SJSA1 (cell line): ENCODE measurements at regions not wholly inside any gene's neighbourhood (a gene's known extent, or its start where the extent isn't known, plus 50 kb on each side); places are given as distances from the start of the nearest gene placed in this dataset.

ENCODE experiments used
- DNase-seq, 2 experiments: peaks; one replicate each; pipeline ENCODE4 v3.0.0-alpha.2; 2015 to 2020; ENCODE audit warnings: low spot score in 2 of 2, low read depth in 1 of 2
- H3K27ac ChIP-seq: fragments of 250-450 bp; sonication (Bioruptor Pico); 2 replicates; pipeline ENCODE4 v1.5.1; 2020; ENCODE audit warnings: mild to moderate bottlenecking, moderate library complexity
- H3K27me3 ChIP-seq: fragments of 250-450 bp; sonication (Bioruptor Pico); replicated peaks from 2 replicates; pipeline ENCODE4 v1.5.1; 2020; ENCODE audit warnings: mild to moderate bottlenecking, moderate library complexity
- H3K36me3 ChIP-seq: fragments of 250-450 bp; sonication (Bioruptor Pico); 2 replicates; pipeline ENCODE4 v1.5.1; 2020; ENCODE audit warnings: mild to moderate bottlenecking
- H3K4me1 ChIP-seq: fragments of 250-450 bp; sonication (Bioruptor Pico); replicated peaks from 2 replicates; pipeline ENCODE4 v1.6.1; 2021; ENCODE audit warnings: mild to moderate bottlenecking
- H3K4me3 ChIP-seq: fragments of 250-450 bp; sonication (Bioruptor Pico); 2 replicates; pipeline ENCODE4 v1.5.1; 2020; ENCODE audit warnings: mild to moderate bottlenecking
- H3K9me3 ChIP-seq: fragments of 250-450 bp; sonication (Bioruptor Pico); replicated peaks from 2 replicates; pipeline ENCODE4 v1.5.1; 2020; ENCODE audit warnings: mild to moderate bottlenecking

- peak in 1 of 2 experiments; percentile 14 for DNase-seq
Observed at GRCh38 chr1:29673669-29674626, 437.6 kb downstream of the PTPRU start.

GRCh38 chr1:29673228-29673500 is 436.8 kb downstream of the PTPRU start:
- H3K27me3 ChIP-seq, result peaks cover 5% of the 10 kb centered on the region; the same call in 1 of the 2 replicates
- no peaks in the 10 kb centered on the region for H3K4me1 ChIP-seq
- no peaks in the 10 kb centered on the region for H3K36me3 ChIP-seq
- no peak overlapping the region for H3K4me3 ChIP-seq
- peak in 1 of 2 experiments; percentile 27 for DNase-seq
- H3K9me3 ChIP-seq, result no peaks in the 10 kb centered on the region
- H3K27ac ChIP-seq, result no peak overlapping the region

More at GRCh38 chr1:29673669-29674626, 437.6 kb downstream of the PTPRU start:
- no peak overlapping the region for H3K4me3 ChIP-seq
- no peaks in the 10 kb centered on the region for H3K36me3 ChIP-seq
- H3K27ac ChIP-seq, result no peak overlapping the region
- no peaks in the 10 kb centered on the region for H3K9me3 ChIP-seq
- no peaks in the 10 kb centered on the region for H3K4me1 ChIP-seq
- H3K27me3 ChIP-seq, result no peaks in the 10 kb centered on the region; the same call in 1 of the 2 replicates

GRCh38 chr1:29672416-29673227 is 436.3 kb downstream of the PTPRU start:
- no peaks in the 10 kb centered on the region for H3K36me3 ChIP-seq
- no peaks in the 10 kb centered on the region for H3K9me3 ChIP-seq
- DNase-seq, result peak in 1 of 2 experiments; percentile 22
- peaks cover 7% of the 10 kb centered on the region; the same call in 1 of the 2 replicates for H3K27me3 ChIP-seq
- no peak overlapping the region for H3K4me3 ChIP-seq
- no peak overlapping the region for H3K27ac ChIP-seq
- no peaks in the 10 kb centered on the region for H3K4me1 ChIP-seq

- Histone ChIP-seq H3K4me1 (no peaks in the 10 kb centered on the region), H3K4me3 (no peak overlapping the region), H3K27ac (no peak overlapping the region), H3K27me3 (peaks cover 7% of the 10 kb centered on the region; the same call in 1 of the 2 replicates), H3K9me3 (no peaks in the 10 kb centered on the region), H3K36me3 (no peaks in the 10 kb centered on the region)
- DNase-seq, result peak in 1 of 2 experiments; percentile 28
Observed at GRCh38 chr1:29671446-29672356, 435.4 kb downstream of the PTPRU start.

GRCh38 chr1:29670752-29671151 is 434.4 kb downstream of the PTPRU start:
- H3K9me3 ChIP-seq, result no peaks in the 10 kb centered on the region
- peaks cover 7% of the 10 kb centered on the region for H3K27me3 ChIP-seq
- no peaks in the 10 kb centered on the region for H3K4me1 ChIP-seq
- H3K4me3 ChIP-seq, result no peak overlapping the region
- no peak overlapping the region for H3K27ac ChIP-seq
- DNase-seq, result peak in 1 of 2 experiments; percentile 28
- no peaks in the 10 kb centered on the region for H3K36me3 ChIP-seq

GRCh38 chr1:29669912-29670311 is 433.6 kb downstream of the PTPRU start:
- no peak overlapping the region for H3K4me3 ChIP-seq
- H3K27ac ChIP-seq, result no peak overlapping the region
- no peaks in the 10 kb centered on the region for H3K9me3 ChIP-seq
- H3K36me3 ChIP-seq, result no peaks in the 10 kb centered on the region
- H3K27me3 ChIP-seq, result peaks cover 7% of the 10 kb centered on the region
- DNase-seq, result peak in 1 of 2 experiments; percentile 34
- no peaks in the 10 kb centered on the region for H3K4me1 ChIP-seq

- Histone ChIP-seq H3K4me1 (no peaks in the 10 kb centered on the region), H3K4me3 (no peak overlapping the region), H3K9me3 (no peaks in the 10 kb centered on the region), H3K27ac (no peak overlapping the region), H3K36me3 (no peaks in the 10 kb centered on the region), H3K27me3 (peaks cover 7% of the 10 kb centered on the region)
- peak in 1 of 2 experiments; percentile 30 for DNase-seq
Observed at GRCh38 chr1:29669158-29669871, 433.0 kb downstream of the PTPRU start.

- no peaks in the 10 kb centered on the region for H3K9me3 ChIP-seq
- H3K27me3 ChIP-seq, result peaks cover 7% of the 10 kb centered on the region
- H3K4me1 ChIP-seq, result no peaks in the 10 kb centered on the region
- no peak overlapping the region for H3K4me3 ChIP-seq
- no peak overlapping the region for H3K27ac ChIP-seq
- DNase-seq, result no peak
- H3K36me3 ChIP-seq, result no peaks in the 10 kb centered on the region
Observed at GRCh38 chr1:29668551-29669157, 432.3 kb downstream of the PTPRU start.

GRCh38 chr1:29667951-29668350 is 431.6 kb downstream of the PTPRU start:
- H3K4me1 ChIP-seq, result no peaks in the 10 kb centered on the region
- no peaks in the 10 kb centered on the region for H3K9me3 ChIP-seq
- no peaks in the 10 kb centered on the region for H3K36me3 ChIP-seq
- no peak overlapping the region for H3K27ac ChIP-seq
- DNase-seq, result no peak
- H3K4me3 ChIP-seq, result no peak overlapping the region
- H3K27me3 ChIP-seq, result peaks cover 7% of the 10 kb centered on the region

- Histone ChIP-seq H3K36me3 (no peaks in the 10 kb centered on the region), H3K27me3 (peaks cover 7% of the 10 kb centered on the region), H3K4me1 (no peaks in the 10 kb centered on the region), H3K27ac (no peak overlapping the region), H3K4me3 (no peak overlapping the region), H3K9me3 (peaks cover under 1% of the 10 kb centered on the region; the same call in 1 of the 2 replicates)
- DNase-seq, result no peak
Observed at GRCh38 chr1:29664711-29665110, 428.4 kb downstream of the PTPRU start.

- H3K27me3 ChIP-seq, result no peaks in the 10 kb centered on the region
- no peak overlapping the region for H3K27ac ChIP-seq
- no peak overlapping the region for H3K4me3 ChIP-seq
- H3K9me3 ChIP-seq, result peaks cover 6% of the 10 kb centered on the region
- H3K4me1 ChIP-seq, result no peaks in the 10 kb centered on the region
- no peak for DNase-seq
- H3K36me3 ChIP-seq, result no peaks in the 10 kb centered on the region
Observed at GRCh38 chr1:29658688-29659087, 422.4 kb downstream of the PTPRU start.

- no peak overlapping the region for H3K4me3 ChIP-seq
- DNase-seq, result peak in 1 of 2 experiments; percentile 17
- no peaks in the 10 kb centered on the region for H3K27me3 ChIP-seq
- H3K27ac ChIP-seq, result no peak overlapping the region
- H3K36me3 ChIP-seq, result no peaks in the 10 kb centered on the region
- H3K4me1 ChIP-seq, result no peaks in the 10 kb centered on the region
- peaks cover 6% of the 10 kb centered on the region for H3K9me3 ChIP-seq
Observed at GRCh38 chr1:29657816-29658215, 421.5 kb downstream of the PTPRU start.
